ENCODE measurements at regions not wholly inside any gene's neighbourhood (a gene's known extent, or its start where the extent isn't known, plus 50 kb on each side); places are given as distances from the start of the nearest gene placed in this dataset.
"Not testable (repeated sequence)": the region's sequence is repeated elsewhere in the genome, so short reads cannot be mapped to it uniquely, and the experiment has no call there.

- DNase-seq, result no peak
Measured at GRCh38 chr2:12567411-12567810, 149.3 kb upstream of the TRIB2 start.

- not testable (repeated sequence) for DNase-seq
Measured at GRCh38 chr2:12569510-12569909, 147.2 kb upstream of the TRIB2 start.

- DNase-seq, result not testable (repeated sequence)
Measured at GRCh38 chr2:12569929-12570328, 146.8 kb upstream of the TRIB2 start.

- DNase-seq, result no peak
Measured at GRCh38 chr2:12577091-12577490, 139.6 kb upstream of the TRIB2 start.

- no peak for DNase-seq
Measured at GRCh38 chr2:12577567-12578253, 139.0 kb upstream of the TRIB2 start.

GRCh38 chr2:12579018-12579417 is 137.7 kb upstream of the TRIB2 start:
- no peak for DNase-seq

GRCh38 chr2:12584338-12584737 is 132.4 kb upstream of the TRIB2 start:
- DNase-seq, result no peak

- no peak for DNase-seq
Measured at GRCh38 chr2:12585784-12586183, 131.0 kb upstream of the TRIB2 start.

- DNase-seq, result no peak
Measured at GRCh38 chr2:12587228-12587627, 129.5 kb upstream of the TRIB2 start.

GRCh38 chr2:12587729-12588522 is 128.8 kb upstream of the TRIB2 start:
- no peak for DNase-seq

GRCh38 chr2:12588986-12589385 is 127.8 kb upstream of the TRIB2 start:
- no peak for DNase-seq

GRCh38 chr2:12589802-12590320 is 126.9 kb upstream of the TRIB2 start:
- DNase-seq, result peak; percentile 32

- no peak for DNase-seq
Measured at GRCh38 chr2:12592296-12592695, 124.4 kb upstream of the TRIB2 start.

GRCh38 chr2:12594590-12594989 is 122.1 kb upstream of the TRIB2 start:
- DNase-seq, result no peak

GRCh38 chr2:12596771-12597170 is 120.0 kb upstream of the TRIB2 start:
- DNase-seq, result no peak

GRCh38 chr2:12597610-12598009 is 119.1 kb upstream of the TRIB2 start:
- DNase-seq, result no peak

GRCh38 chr2:12602661-12603060 is 114.1 kb upstream of the TRIB2 start:
- DNase-seq, result peak; percentile 30

GRCh38 chr2:12603781-12604295 is 112.9 kb upstream of the TRIB2 start:
- no peak for DNase-seq

GRCh38 chr2:12604341-12604740 is 112.4 kb upstream of the TRIB2 start:
- DNase-seq, result no peak

GRCh38 chr2:12605366-12605765 is 111.4 kb upstream of the TRIB2 start:
- no peak for DNase-seq

- DNase-seq, result no peak
Measured at GRCh38 chr2:12605936-12606335, 110.8 kb upstream of the TRIB2 start.

GRCh38 chr2:12606472-12607000 is 110.2 kb upstream of the TRIB2 start:
- DNase-seq, result peak; percentile 81

- DNase-seq, result no peak
Measured at GRCh38 chr2:12607971-12608370, 108.8 kb upstream of the TRIB2 start.

GRCh38 chr2:12610314-12610713 is 106.4 kb upstream of the TRIB2 start:
- DNase-seq, result no peak
